HEK293 (cell line): ENCODE measurements at regions not wholly inside any gene's neighbourhood (a gene's known extent, or its start where the extent isn't known, plus 50 kb on each side); places are given as distances from the start of the nearest gene placed in this dataset.

Source experiments
- CTCF ChIA-PET: fragments of 350-600 bp; formaldehyde crosslinking; extraction: SDS; loops from one replicate; lab custom pipeline; 2021; ENCODE audit warnings: antibody characterized with exemption; lab: Yijun Ruan, JAX
- POLR2A ChIA-PET: fragments of 300-600 bp; formaldehyde crosslinking; extraction: SDS; loops from one replicate; lab custom pipeline; 2020; ENCODE audit warnings: antibody characterized with exemption, inconsistent platforms; lab: Yijun Ruan, JAX
- H3K27ac ChIP-seq: fragments of 200-500 bp; sonication (Bioruptor generic); 2 replicates; pipeline ENCODE4 v1.5.1; 2014; ENCODE audit warnings: low read depth, low read length, control low read depth, inconsistent platforms; ENCODE audit errors: extremely low read depth
- H3K36me3 ChIP-seq, 2 experiments: fragments of 200-500 bp in 1 of 2; sonication (Bioruptor generic) in 1 of 2; 1 replicate in 1 of 2; 2 replicates in 1 of 2; pipeline ENCODE4 v1.5.1; 2014 to 2017; ENCODE audit warnings: inconsistent platforms in 2 of 2, low read length in 2 of 2; ENCODE audit not compliant: control insufficient read depth in 2 of 2, insufficient read depth in 1 of 2
- H3K4me1 ChIP-seq: fragments of 200-500 bp; sonication (Bioruptor generic); 2 replicates; pipeline ENCODE4 v1.5.1; 2014; ENCODE audit warnings: mild to moderate bottlenecking, low read length, inconsistent platforms; ENCODE audit not compliant: control insufficient read depth, insufficient read depth
- H3K4me3 ChIP-seq: 2 replicates; pipeline ENCODE4 v1.5.1; 2011; ENCODE audit warnings: low read depth, mild to moderate bottlenecking, control low read depth, low read length, moderate library complexity
- H3K9me3 ChIP-seq: fragments of 200-500 bp; sonication (Bioruptor generic); 2 replicates; pipeline ENCODE4 v1.5.1; 2014; ENCODE audit warnings: low read depth, low read length, inconsistent platforms; ENCODE audit not compliant: control insufficient read depth, insufficient read depth
- EGR2 ChIP-seq: fragments of 450-650 bp; formaldehyde crosslinking; IDR thresholded peaks from 2 replicates; pipeline ENCODE4 v1.5.1; 2016; ENCODE audit warnings: low read depth, missing biosample characterization, missing genetic modification characterization
- KLF9 ChIP-seq: fragments of 450-650 bp; formaldehyde crosslinking; IDR thresholded peaks from 2 replicates; pipeline ENCODE4 v1.5.1; 2016; ENCODE audit warnings: missing biosample characterization, missing genetic modification characterization, low read depth
- MZF1 ChIP-seq: fragments of 450-650 bp; formaldehyde crosslinking; IDR thresholded peaks from 2 replicates; pipeline ENCODE4 v1.5.1; 2017; ENCODE audit warnings: missing biosample characterization, missing genetic modification characterization, borderline replicate concordance
- SCRT1 ChIP-seq: fragments of 450-650 bp; formaldehyde crosslinking; IDR thresholded peaks from 2 replicates; pipeline ENCODE4 v1.5.1; 2016; ENCODE audit warnings: missing biosample characterization, missing genetic modification characterization, borderline replicate concordance
- SP2 ChIP-seq: fragments of 450-650 bp; formaldehyde crosslinking; IDR thresholded peaks from 2 replicates; pipeline ENCODE4 v1.5.1; 2016; ENCODE audit warnings: missing biosample characterization, missing genetic modification characterization
- TRIM28 ChIP-seq: IDR thresholded peaks from 2 replicates; pipeline ENCODE4 v1.6.1; 2011; ENCODE audit warnings: low read length, control low read depth, borderline replicate concordance
- ZBTB20 ChIP-seq: fragments of 450-650 bp; formaldehyde crosslinking; IDR thresholded peaks from 2 replicates; pipeline ENCODE4 v1.5.1; 2016; ENCODE audit warnings: missing biosample characterization, missing genetic modification characterization
- ZBTB26 ChIP-seq: fragments of 450-650 bp; formaldehyde crosslinking; optimal IDR thresholded peaks from 2 replicates; pipeline ENCODE3; 2016; ENCODE audit warnings: missing biosample characterization, mild to moderate bottlenecking, missing genetic modification characterization
- ZFHX2 ChIP-seq: fragments of 450-650 bp; formaldehyde crosslinking; conservative IDR thresholded peaks from 2 replicates; pipeline ENCODE4 v1.5.1; 2016; ENCODE audit warnings: missing biosample characterization, missing genetic modification characterization
- ZNF133 ChIP-seq: fragments of 450-650 bp; formaldehyde crosslinking; IDR thresholded peaks from 2 replicates; pipeline ENCODE4 v1.5.1; 2016; ENCODE audit warnings: missing biosample characterization, missing genetic modification characterization
- ZNF155 ChIP-seq: fragments of 450-650 bp; formaldehyde crosslinking; IDR thresholded peaks from 2 replicates; pipeline ENCODE4 v1.5.1; 2016; ENCODE audit warnings: missing biosample characterization, missing genetic modification characterization
- ZNF223 ChIP-seq: fragments of 450-650 bp; formaldehyde crosslinking; IDR thresholded peaks from 2 replicates; pipeline ENCODE4 v1.5.1; 2016; ENCODE audit warnings: missing biosample characterization, missing genetic modification characterization
- ZNF24 ChIP-seq: fragments of 450-650 bp; formaldehyde crosslinking; IDR thresholded peaks from 2 replicates; pipeline ENCODE4 v1.5.1; 2016; ENCODE audit warnings: missing biosample characterization, missing genetic modification characterization
- ZNF274 ChIP-seq, 2 experiments: fragments of 200-500 bp in 1 of 2; fragments of 450-650 bp in 1 of 2; sonication (Bioruptor generic) in 1 of 2; formaldehyde crosslinking in 1 of 2; IDR thresholded peaks; 2 replicates each; pipeline versions ENCODE4 v1.5.1 to v1.6.1; 2014 to 2016; ENCODE audit warnings: borderline replicate concordance in 1 of 2, inconsistent platforms in 1 of 2, low read length in 1 of 2, missing biosample characterization in 1 of 2, missing genetic modification characterization in 1 of 2
- ZNF341 ChIP-seq: fragments of 450-650 bp; formaldehyde crosslinking; IDR thresholded peaks from 2 replicates; pipeline ENCODE4; 2016; ENCODE audit warnings: low read depth, missing biosample characterization, missing genetic modification characterization
- ZNF416 ChIP-seq: fragments of 450-650 bp; formaldehyde crosslinking; IDR thresholded peaks from 2 replicates; pipeline ENCODE4 v1.5.1; 2016; ENCODE audit warnings: missing biosample characterization, missing genetic modification characterization
- ZNF48 ChIP-seq: fragments of 450-650 bp; formaldehyde crosslinking; IDR thresholded peaks from 2 replicates; pipeline ENCODE4 v1.5.1; 2016; ENCODE audit warnings: missing biosample characterization, missing genetic modification characterization
- ZNF501 ChIP-seq: fragments of 450-650 bp; formaldehyde crosslinking; IDR thresholded peaks from 2 replicates; pipeline ENCODE4 v1.5.1; 2016; ENCODE audit warnings: missing biosample characterization, missing genetic modification characterization
- ZNF530 ChIP-seq: fragments of 450-650 bp; formaldehyde crosslinking; IDR thresholded peaks from 2 replicates; pipeline ENCODE4 v1.5.1; 2016; ENCODE audit warnings: low read depth, missing biosample characterization, missing genetic modification characterization
- ZNF544 ChIP-seq: fragments of 450-650 bp; formaldehyde crosslinking; IDR thresholded peaks from 2 replicates; pipeline ENCODE4 v1.5.0; 2017; ENCODE audit warnings: missing biosample characterization, missing genetic modification characterization
- ZNF560 ChIP-seq: fragments of 450-650 bp; formaldehyde crosslinking; IDR thresholded peaks from 2 replicates; pipeline ENCODE4 v1.5.1; 2017; ENCODE audit warnings: missing biosample characterization, missing genetic modification characterization, borderline replicate concordance
- ZNF629 ChIP-seq: fragments of 450-650 bp; formaldehyde crosslinking; IDR thresholded peaks from 2 replicates; pipeline ENCODE4 v1.5.1; 2017; ENCODE audit warnings: missing biosample characterization, missing genetic modification characterization
- ZNF670 ChIP-seq: fragments of 450-650 bp; formaldehyde crosslinking; IDR thresholded peaks from 2 replicates; pipeline ENCODE4 v1.5.1; 2016; ENCODE audit warnings: missing biosample characterization, missing genetic modification characterization, low read depth
- ZNF76 ChIP-seq: fragments of 450-650 bp; formaldehyde crosslinking; IDR thresholded peaks from 2 replicates; pipeline ENCODE4; 2016; ENCODE audit warnings: low read depth, missing biosample characterization, missing genetic modification characterization, borderline replicate concordance
- ZNF791 ChIP-seq: fragments of 450-650 bp; formaldehyde crosslinking; IDR thresholded peaks from 2 replicates; pipeline ENCODE4 v1.5.1; 2016; ENCODE audit warnings: missing biosample characterization, missing genetic modification characterization
- ZNF837 ChIP-seq: fragments of 450-650 bp; formaldehyde crosslinking; IDR thresholded peaks from 2 replicates; pipeline ENCODE4 v1.5.1; 2016; ENCODE audit warnings: missing biosample characterization, missing genetic modification characterization
- ZNF843 ChIP-seq: fragments of 450-650 bp; formaldehyde crosslinking; IDR thresholded peaks from 2 replicates; pipeline ENCODE4 v1.5.1; 2016; ENCODE audit warnings: missing biosample characterization, missing genetic modification characterization
- TF ChIP-seq, protein P1 (sequence below): fragments of 450-650 bp; formaldehyde crosslinking; IDR thresholded peaks from 2 replicates; pipeline ENCODE4 v1.5.1; 2017; ENCODE audit warnings: missing biosample characterization, mild to moderate bottlenecking, missing genetic modification characterization, moderate library complexity
- TF ChIP-seq, protein P2 (sequence below): fragments of 450-650 bp; formaldehyde crosslinking; IDR thresholded peaks from 2 replicates; pipeline ENCODE4 v1.5.1; 2016; ENCODE audit warnings: missing biosample characterization, missing genetic modification characterization, borderline replicate concordance
- TF ChIP-seq, protein P3 (sequence below): fragments of 450-650 bp; formaldehyde crosslinking; IDR thresholded peaks from 2 replicates; pipeline ENCODE4 v1.5.1; 2016; ENCODE audit warnings: missing biosample characterization, missing genetic modification characterization, low read depth

DNA sequence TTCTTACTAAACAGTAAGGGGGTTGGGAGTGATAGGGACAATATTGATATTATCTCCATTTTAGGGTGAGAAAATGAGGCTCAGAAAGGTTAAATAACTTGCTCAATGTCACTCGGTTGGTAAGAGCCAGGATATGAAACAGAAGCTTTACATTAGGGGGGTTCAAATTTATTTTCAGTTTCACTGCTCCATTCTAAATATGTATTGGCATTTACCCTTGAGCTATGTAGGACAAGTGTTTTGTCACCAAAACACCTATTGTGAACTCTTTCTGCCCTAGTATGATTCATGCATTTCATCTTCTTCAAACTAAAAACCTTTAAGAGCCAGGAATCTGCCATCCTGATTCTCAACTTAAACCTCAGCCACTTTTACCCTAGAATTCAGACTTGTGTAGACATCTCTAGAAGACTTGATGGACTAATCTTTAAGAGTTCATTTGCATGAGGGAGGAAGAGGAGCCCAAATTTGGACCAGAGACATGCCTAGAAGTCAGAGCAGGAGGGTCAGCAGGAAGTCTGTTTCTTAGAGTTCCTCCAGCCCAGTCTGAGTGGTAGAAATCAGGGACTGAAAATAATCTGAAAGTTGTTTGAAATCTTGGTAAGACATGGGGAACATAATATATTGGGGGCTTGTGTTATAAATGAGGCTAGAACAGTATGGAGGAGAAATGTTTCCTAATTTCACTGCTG lies 129.4 kb upstream of the ATP5MC3 start (continued):
- TF ChIP-seq, protein P1, sequence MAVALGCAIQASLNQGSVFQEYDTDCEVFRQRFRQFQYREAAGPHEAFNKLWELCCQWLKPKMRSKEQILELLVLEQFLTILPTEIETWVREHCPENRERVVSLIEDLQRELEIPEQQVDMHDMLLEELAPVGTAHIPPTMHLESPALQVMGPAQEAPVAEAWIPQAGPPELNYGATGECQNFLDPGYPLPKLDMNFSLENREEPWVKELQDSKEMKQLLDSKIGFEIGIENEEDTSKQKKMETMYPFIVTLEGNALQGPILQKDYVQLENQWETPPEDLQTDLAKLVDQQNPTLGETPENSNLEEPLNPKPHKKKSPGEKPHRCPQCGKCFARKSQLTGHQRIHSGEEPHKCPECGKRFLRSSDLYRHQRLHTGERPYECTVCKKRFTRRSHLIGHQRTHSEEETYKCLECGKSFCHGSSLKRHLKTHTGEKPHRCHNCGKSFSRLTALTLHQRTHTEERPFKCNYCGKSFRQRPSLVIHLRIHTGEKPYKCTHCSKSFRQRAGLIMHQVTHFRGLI: no peak

GRCh38 chr2:175309799-175310198 lies 128.3 kb upstream of the ATP5MC3 start:
- H3K4me3 ChIP-seq: no peak overlapping the region
- CTCF ChIA-PET: interaction anchor here (0.5 to 2.7 kb wide), 10 partner anchors 8 to 1326 kb away, joined by 3 to 21 read pairs (median 4); no protein-coding TSS in a partner anchor
- no peaks in the 10 kb centered on the region for H3K36me3 ChIP-seq
- H3K27ac ChIP-seq: no peak overlapping the region
- POLR2A ChIA-PET: interaction anchor here (0.7 kb wide), 1 partner anchor 13 kb away, joined by 4 read pairs; no protein-coding TSS in a partner anchor
- H3K9me3 ChIP-seq: no peaks in the 10 kb centered on the region
- no peaks in the 10 kb centered on the region for H3K4me1 ChIP-seq
- TF ChIP-seq ZNF791 (tag by site-specific recombination): no peak
- TF ChIP-seq ZNF274 (IDR thresholded peaks at IDR 0.05; ENCODE audit: low read length): no peak
- no peak for TF ChIP-seq ZNF274 (tag by site-specific recombination; IDR thresholded peaks at IDR 0.05; ENCODE audit: borderline replicate concordance)
- no peak for TF ChIP-seq ZNF843 (tag by site-specific recombination)
- no peak for TF ChIP-seq SCRT1
- no peak for TF ChIP-seq ZNF223 (tag by site-specific recombination)
- TF ChIP-seq ZFHX2 (tag by site-specific recombination): no peak
- no peak for TF ChIP-seq ZBTB26 (tag by site-specific recombination)
- TF ChIP-seq TRIM28: no peak
- no peak for TF ChIP-seq ZNF155 (tag by site-specific recombination)
- no peak for TF ChIP-seq KLF9 (tag by site-specific recombination)
- TF ChIP-seq EGR2: no peak
- no peak for TF ChIP-seq ZNF544 (tag by site-specific recombination)
- TF ChIP-seq ZNF560 (tag by site-specific recombination): no peak
- no peak for TF ChIP-seq ZNF24 (tag by site-specific recombination)
- no peak for TF ChIP-seq ZBTB20 (tag by site-specific recombination)
- TF ChIP-seq ZNF133 (tag by site-specific recombination): no peak
- no peak for TF ChIP-seq ZNF629 (tag by site-specific recombination)
- TF ChIP-seq, protein P2, sequence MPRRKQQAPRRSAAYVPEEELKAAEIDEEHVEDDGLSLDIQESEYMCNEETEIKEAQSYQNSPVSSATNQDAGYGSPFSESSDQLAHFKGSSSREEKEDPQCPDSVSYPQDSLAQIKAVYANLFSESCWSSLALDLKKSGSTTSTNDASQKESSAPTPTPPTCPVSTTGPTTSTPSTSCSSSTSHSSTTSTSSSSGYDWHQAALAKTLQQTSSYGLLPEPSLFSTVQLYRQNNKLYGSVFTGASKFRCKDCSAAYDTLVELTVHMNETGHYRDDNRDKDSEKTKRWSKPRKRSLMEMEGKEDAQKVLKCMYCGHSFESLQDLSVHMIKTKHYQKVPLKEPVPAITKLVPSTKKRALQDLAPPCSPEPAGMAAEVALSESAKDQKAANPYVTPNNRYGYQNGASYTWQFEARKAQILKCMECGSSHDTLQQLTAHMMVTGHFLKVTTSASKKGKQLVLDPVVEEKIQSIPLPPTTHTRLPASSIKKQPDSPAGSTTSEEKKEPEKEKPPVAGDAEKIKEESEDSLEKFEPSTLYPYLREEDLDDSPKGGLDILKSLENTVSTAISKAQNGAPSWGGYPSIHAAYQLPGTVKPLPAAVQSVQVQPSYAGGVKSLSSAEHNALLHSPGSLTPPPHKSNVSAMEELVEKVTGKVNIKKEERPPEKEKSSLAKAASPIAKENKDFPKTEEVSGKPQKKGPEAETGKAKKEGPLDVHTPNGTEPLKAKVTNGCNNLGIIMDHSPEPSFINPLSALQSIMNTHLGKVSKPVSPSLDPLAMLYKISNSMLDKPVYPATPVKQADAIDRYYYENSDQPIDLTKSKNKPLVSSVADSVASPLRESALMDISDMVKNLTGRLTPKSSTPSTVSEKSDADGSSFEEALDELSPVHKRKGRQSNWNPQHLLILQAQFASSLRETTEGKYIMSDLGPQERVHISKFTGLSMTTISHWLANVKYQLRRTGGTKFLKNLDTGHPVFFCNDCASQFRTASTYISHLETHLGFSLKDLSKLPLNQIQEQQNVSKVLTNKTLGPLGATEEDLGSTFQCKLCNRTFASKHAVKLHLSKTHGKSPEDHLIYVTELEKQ (tag by site-specific recombination): no peak
- no peak for TF ChIP-seq ZNF837
- peak; percentile 85 for TF ChIP-seq ZNF341 (tag by site-specific recombination)
- TF ChIP-seq SP2 (tag by site-specific recombination): no peak
- no peak for TF ChIP-seq ZNF501 (tag by site-specific recombination)
- no peak for TF ChIP-seq ZNF530 (tag by site-specific recombination)
- no peak for TF ChIP-seq ZNF48 (tag by site-specific recombination)
- TF ChIP-seq ZNF670 (tag by site-specific recombination): no peak
- TF ChIP-seq ZNF76 (tag by site-specific recombination): no peak
- TF ChIP-seq ZNF416 (tag by site-specific recombination): no peak
- TF ChIP-seq, protein P3, sequence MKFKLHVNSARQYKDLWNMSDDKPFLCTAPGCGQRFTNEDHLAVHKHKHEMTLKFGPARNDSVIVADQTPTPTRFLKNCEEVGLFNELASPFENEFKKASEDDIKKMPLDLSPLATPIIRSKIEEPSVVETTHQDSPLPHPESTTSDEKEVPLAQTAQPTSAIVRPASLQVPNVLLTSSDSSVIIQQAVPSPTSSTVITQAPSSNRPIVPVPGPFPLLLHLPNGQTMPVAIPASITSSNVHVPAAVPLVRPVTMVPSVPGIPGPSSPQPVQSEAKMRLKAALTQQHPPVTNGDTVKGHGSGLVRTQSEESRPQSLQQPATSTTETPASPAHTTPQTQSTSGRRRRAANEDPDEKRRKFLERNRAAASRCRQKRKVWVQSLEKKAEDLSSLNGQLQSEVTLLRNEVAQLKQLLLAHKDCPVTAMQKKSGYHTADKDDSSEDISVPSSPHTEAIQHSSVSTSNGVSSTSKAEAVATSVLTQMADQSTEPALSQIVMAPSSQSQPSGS (tag by site-specific recombination): no peak
- TF ChIP-seq MZF1: no peak
